H1 (cell line): ENCODE measurements at regions not wholly inside any gene's neighbourhood (a gene's known extent, or its start where the extent isn't known, plus 50 kb on each side); places are given as distances from the start of the nearest gene placed in this dataset.

ENCODE experiments used
- RAD21 ChIP-seq, 2 experiments: IDR thresholded peaks in 1 of 2; conservative IDR thresholded peaks in 1 of 2; 2 replicates each; pipeline ENCODE4 v1.6.1; 2011; ENCODE audit warnings: low read depth in 2 of 2, low read length in 2 of 2, improper control_type of control experiment in 1 of 2, inconsistent platforms in 1 of 2, mild to moderate bottlenecking in 1 of 2, moderate library complexity in 1 of 2
- TF ChIP-seq, protein P1 (sequence below): fragments of 300-600 bp; sonication (generic); IDR thresholded peaks from 2 replicates; pipeline ENCODE4 v1.7.1; 2012; ENCODE audit warnings: low read length, moderate library complexity, mild to moderate bottlenecking, inconsistent platforms; ENCODE audit not compliant: insufficient replicate concordance

DNA sequence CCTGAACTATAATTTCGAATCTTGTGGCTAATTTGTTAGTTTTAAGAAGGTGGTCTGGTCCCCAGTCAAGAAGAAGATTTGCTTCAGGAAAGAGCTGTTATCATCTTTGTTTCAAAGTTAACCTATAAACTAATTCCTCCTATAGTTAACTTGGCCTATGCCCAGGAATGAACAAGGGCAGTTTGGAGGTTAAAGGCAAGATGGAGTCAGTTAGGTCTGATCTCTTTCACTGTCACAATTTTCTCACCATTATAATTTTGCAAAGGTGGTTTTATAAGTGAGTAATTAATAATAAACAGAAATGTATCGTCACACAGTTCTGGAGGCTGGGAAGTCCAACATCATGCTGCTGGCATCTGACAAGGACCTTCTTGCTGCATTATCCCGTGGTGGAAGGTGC, 238.6 kb downstream of the PIK3R1 start (continued):
- TF ChIP-seq, protein P1, sequence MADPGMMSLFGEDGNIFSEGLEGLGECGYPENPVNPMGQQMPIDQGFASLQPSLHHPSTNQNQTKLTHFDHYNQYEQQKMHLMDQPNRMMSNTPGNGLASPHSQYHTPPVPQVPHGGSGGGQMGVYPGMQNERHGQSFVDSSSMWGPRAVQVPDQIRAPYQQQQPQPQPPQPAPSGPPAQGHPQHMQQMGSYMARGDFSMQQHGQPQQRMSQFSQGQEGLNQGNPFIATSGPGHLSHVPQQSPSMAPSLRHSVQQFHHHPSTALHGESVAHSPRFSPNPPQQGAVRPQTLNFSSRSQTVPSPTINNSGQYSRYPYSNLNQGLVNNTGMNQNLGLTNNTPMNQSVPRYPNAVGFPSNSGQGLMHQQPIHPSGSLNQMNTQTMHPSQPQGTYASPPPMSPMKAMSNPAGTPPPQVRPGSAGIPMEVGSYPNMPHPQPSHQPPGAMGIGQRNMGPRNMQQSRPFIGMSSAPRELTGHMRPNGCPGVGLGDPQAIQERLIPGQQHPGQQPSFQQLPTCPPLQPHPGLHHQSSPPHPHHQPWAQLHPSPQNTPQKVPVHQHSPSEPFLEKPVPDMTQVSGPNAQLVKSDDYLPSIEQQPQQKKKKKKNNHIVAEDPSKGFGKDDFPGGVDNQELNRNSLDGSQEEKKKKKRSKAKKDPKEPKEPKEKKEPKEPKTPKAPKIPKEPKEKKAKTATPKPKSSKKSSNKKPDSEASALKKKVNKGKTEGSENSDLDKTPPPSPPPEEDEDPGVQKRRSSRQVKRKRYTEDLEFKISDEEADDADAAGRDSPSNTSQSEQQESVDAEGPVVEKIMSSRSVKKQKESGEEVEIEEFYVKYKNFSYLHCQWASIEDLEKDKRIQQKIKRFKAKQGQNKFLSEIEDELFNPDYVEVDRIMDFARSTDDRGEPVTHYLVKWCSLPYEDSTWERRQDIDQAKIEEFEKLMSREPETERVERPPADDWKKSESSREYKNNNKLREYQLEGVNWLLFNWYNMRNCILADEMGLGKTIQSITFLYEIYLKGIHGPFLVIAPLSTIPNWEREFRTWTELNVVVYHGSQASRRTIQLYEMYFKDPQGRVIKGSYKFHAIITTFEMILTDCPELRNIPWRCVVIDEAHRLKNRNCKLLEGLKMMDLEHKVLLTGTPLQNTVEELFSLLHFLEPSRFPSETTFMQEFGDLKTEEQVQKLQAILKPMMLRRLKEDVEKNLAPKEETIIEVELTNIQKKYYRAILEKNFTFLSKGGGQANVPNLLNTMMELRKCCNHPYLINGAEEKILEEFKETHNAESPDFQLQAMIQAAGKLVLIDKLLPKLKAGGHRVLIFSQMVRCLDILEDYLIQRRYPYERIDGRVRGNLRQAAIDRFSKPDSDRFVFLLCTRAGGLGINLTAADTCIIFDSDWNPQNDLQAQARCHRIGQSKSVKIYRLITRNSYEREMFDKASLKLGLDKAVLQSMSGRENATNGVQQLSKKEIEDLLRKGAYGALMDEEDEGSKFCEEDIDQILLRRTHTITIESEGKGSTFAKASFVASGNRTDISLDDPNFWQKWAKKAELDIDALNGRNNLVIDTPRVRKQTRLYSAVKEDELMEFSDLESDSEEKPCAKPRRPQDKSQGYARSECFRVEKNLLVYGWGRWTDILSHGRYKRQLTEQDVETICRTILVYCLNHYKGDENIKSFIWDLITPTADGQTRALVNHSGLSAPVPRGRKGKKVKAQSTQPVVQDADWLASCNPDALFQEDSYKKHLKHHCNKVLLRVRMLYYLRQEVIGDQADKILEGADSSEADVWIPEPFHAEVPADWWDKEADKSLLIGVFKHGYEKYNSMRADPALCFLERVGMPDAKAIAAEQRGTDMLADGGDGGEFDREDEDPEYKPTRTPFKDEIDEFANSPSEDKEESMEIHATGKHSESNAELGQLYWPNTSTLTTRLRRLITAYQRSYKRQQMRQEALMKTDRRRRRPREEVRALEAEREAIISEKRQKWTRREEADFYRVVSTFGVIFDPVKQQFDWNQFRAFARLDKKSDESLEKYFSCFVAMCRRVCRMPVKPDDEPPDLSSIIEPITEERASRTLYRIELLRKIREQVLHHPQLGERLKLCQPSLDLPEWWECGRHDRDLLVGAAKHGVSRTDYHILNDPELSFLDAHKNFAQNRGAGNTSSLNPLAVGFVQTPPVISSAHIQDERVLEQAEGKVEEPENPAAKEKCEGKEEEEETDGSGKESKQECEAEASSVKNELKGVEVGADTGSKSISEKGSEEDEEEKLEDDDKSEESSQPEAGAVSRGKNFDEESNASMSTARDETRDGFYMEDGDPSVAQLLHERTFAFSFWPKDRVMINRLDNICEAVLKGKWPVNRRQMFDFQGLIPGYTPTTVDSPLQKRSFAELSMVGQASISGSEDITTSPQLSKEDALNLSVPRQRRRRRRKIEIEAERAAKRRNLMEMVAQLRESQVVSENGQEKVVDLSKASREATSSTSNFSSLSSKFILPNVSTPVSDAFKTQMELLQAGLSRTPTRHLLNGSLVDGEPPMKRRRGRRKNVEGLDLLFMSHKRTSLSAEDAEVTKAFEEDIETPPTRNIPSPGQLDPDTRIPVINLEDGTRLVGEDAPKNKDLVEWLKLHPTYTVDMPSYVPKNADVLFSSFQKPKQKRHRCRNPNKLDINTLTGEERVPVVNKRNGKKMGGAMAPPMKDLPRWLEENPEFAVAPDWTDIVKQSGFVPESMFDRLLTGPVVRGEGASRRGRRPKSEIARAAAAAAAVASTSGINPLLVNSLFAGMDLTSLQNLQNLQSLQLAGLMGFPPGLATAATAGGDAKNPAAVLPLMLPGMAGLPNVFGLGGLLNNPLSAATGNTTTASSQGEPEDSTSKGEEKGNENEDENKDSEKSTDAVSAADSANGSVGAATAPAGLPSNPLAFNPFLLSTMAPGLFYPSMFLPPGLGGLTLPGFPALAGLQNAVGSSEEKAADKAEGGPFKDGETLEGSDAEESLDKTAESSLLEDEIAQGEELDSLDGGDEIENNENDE = no peak
- TF ChIP-seq RAD21 (IDR thresholded peaks at IDR 0.05 in 1 of 2, conservative IDR thresholded peaks at IDR 0.05 in 1 of 2; ENCODE audit: low read depth in 2 of 2, low read length in 2 of 2) = no peak
